GM23248 (cell line): ENCODE measurements at regions not wholly inside any gene's neighbourhood (a gene's known extent, or its start where the extent isn't known, plus 50 kb on each side); places are given as distances from the start of the nearest gene placed in this dataset.

Experiments used
- DNase-seq: peaks from one replicate; pipeline ENCODE4 v3.0.0-alpha.2; 2015
- H2AFZ ChIP-seq: fragments of 200-600 bp; sonication (generic); 2 replicates; pipeline ENCODE4 v1.6.1; 2016; ENCODE audit warnings: antibody characterized with exemption
- H3F3A ChIP-seq: fragments of 200-600 bp; sonication (generic); 2 replicates; pipeline ENCODE4 v1.6.1; 2016; ENCODE audit warnings: mild to moderate bottlenecking, antibody characterized with exemption, mixed run types; ENCODE audit not compliant: insufficient read depth
- H3K27ac ChIP-seq: fragments of 200-600 bp; sonication (generic); 2 replicates; pipeline ENCODE4 v1.5.1; 2016; ENCODE audit warnings: mild to moderate bottlenecking
- H3K27me3 ChIP-seq: fragments of 200-600 bp; sonication (generic); replicated peaks from 2 replicates; pipeline ENCODE4 v1.6.1; 2016; ENCODE audit warnings: mild to moderate bottlenecking; ENCODE audit not compliant: insufficient read depth
- H3K36me3 ChIP-seq: fragments of 200-600 bp; sonication (generic); 2 replicates; pipeline ENCODE4 v1.6.1; 2016; ENCODE audit warnings: low read depth, mild to moderate bottlenecking
- H3K4me1 ChIP-seq: fragments of 200-600 bp; sonication (generic); 2 replicates; pipeline ENCODE4 v1.6.1; 2016; ENCODE audit warnings: mild to moderate bottlenecking; ENCODE audit not compliant: insufficient read depth
- H3K4me2 ChIP-seq: fragments of 200-600 bp; sonication (generic); one replicate; pipeline ENCODE4 v1.6.1; 2016; ENCODE audit warnings: mild to moderate bottlenecking; ENCODE audit not compliant: unreplicated experiment
- H3K4me3 ChIP-seq: fragments of 200-600 bp; sonication (generic); 2 replicates; pipeline ENCODE4 v1.5.1; 2016; ENCODE audit warnings: mild to moderate bottlenecking
- H3K79me2 ChIP-seq: fragments of 200-600 bp; sonication (generic); 2 replicates; pipeline ENCODE4 v1.6.1; 2016; ENCODE audit warnings: mild to moderate bottlenecking; ENCODE audit not compliant: insufficient read depth
- H3K9ac ChIP-seq: fragments of 200-600 bp; sonication (generic); 2 replicates; pipeline ENCODE4 v1.6.1; 2016; ENCODE audit warnings: mild to moderate bottlenecking
- H3K9me2 ChIP-seq: fragments of 200-600 bp; sonication (generic); 2 replicates; pipeline ENCODE4 v1.6.1; 2016; ENCODE audit warnings: mixed run types, mild to moderate bottlenecking, moderate library complexity; ENCODE audit not compliant: insufficient read depth
- H3K9me3 ChIP-seq: fragments of 200-600 bp; sonication (generic); one replicate; pipeline ENCODE4 v1.6.1; 2017; ENCODE audit warnings: low read depth
- H4K20me1 ChIP-seq: fragments of 200-600 bp; sonication (generic); 2 replicates; pipeline ENCODE4 v1.6.0; 2016; ENCODE audit not compliant: insufficient read depth
- EZH2 ChIP-seq: fragments of 200-600 bp; sonication (generic); IDR thresholded peaks from 2 replicates; pipeline ENCODE4 v1.6.1; 2018; ENCODE audit warnings: antibody characterized with exemption, mild to moderate bottlenecking; ENCODE audit not compliant: insufficient read depth, poor library complexity, severe bottlenecking
- EZH2phosphoT487 ChIP-seq: fragments of 200-600 bp; sonication (generic); IDR thresholded peaks from 2 replicates; pipeline ENCODE4 v1.6.1; 2018; ENCODE audit warnings: antibody characterized with exemption, moderate library complexity, mild to moderate bottlenecking, low read depth; ENCODE audit not compliant: insufficient read depth
- WGBS, 2 experiments: methylation state at CpG; one replicate each; pipeline ENCODE4 v1.1.6; 2015 to 2017; ENCODE audit warnings: low lambda C conversion rate in 2 of 2, low coverage in 1 of 2; ENCODE audit errors: missing lambda C conversion rate in 2 of 2; 5-methylcytosine and 5-hydroxymethylcytosine counted together
- in situ Hi-C: fragments of 300-500 bp; cut with MboI; formaldehyde crosslinking; loops from 2 replicates; pipeline ENCODE4 v1.15.0; 2020

GRCh38 chr6:167671977-167672687 lies 154.6 kb upstream of the AFDN start:
- H3F3A ChIP-seq = no peaks in the 10 kb centered on the region
- no peaks in the 10 kb centered on the region for H3K4me1 ChIP-seq
- TF ChIP-seq EZH2 (no peak), EZH2phosphoT487 (no peak)
- no peak overlapping the region for H3K4me3 ChIP-seq
- no peak overlapping the region for H2AFZ ChIP-seq
- H3K9me2 ChIP-seq = no peaks in the 10 kb centered on the region
- H4K20me1 ChIP-seq = no peaks in the 10 kb centered on the region
- H3K27ac ChIP-seq = no peak overlapping the region
- no peaks in the 10 kb centered on the region for H3K27me3 ChIP-seq
- H3K79me2 ChIP-seq = no peaks in the 10 kb centered on the region
- H3K9ac ChIP-seq = no peak overlapping the region
- no peak for DNase-seq
- WGBS, 2 experiments = 84 to 86% methylated on average over 26 to 33 of the region's 33 CpGs
- H3K36me3 ChIP-seq = no peaks in the 10 kb centered on the region
- in situ Hi-C loops = no loop called here
- no peaks in the 10 kb centered on the region for H3K9me3 ChIP-seq
- H3K4me2 ChIP-seq = no peak overlapping the region

GRCh38 chr6:167672738-167673137 lies 154.0 kb upstream of the AFDN start:
- Histone ChIP-seq H3K27ac (no peak overlapping the region), H3F3A (no peaks in the 10 kb centered on the region), H3K4me3 (no peak overlapping the region), H2AFZ (no peak overlapping the region), H4K20me1 (no peaks in the 10 kb centered on the region), H3K79me2 (no peaks in the 10 kb centered on the region), H3K4me1 (no peaks in the 10 kb centered on the region), H3K4me2 (no peak overlapping the region), H3K9me3 (no peaks in the 10 kb centered on the region), H3K9me2 (no peaks in the 10 kb centered on the region), H3K27me3 (no peaks in the 10 kb centered on the region), H3K36me3 (no peaks in the 10 kb centered on the region), H3K9ac (no peak overlapping the region)
- no peak for DNase-seq
- 42 to 56% methylated on average over 3 of the region's 3 CpGs for WGBS, 2 experiments
- in situ Hi-C loops = no loop called here
- TF ChIP-seq EZH2phosphoT487 = no peak
- no peak for TF ChIP-seq EZH2

- in situ Hi-C loops = no loop called here
- H3K9me3 ChIP-seq = no peaks in the 10 kb centered on the region
Observed at GRCh38 chr6:167673946-167674345, 152.8 kb upstream of the AFDN start.

DNA sequence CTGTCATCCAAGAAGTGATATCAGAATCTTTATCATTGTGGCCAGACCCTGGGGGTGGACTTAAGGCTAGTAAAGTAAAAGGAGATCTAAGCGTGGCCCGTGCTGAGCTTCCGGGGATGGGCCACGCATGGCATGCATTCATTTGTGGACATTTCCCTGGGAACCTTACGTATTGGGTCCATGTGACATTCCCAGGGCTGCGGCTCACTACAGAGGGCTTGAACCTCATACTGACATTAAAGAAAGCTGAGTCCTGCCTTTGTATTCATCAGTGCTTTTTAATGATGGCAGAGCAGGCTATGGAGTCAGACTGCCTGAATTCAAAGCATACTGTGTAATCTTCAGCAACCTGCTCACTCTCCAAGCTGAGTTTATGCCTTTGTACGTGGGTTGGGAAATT lies 152.2 kb upstream of the AFDN start:
- DNase-seq = no peak
- 55 to 62% methylated on average over 7 of the region's 7 CpGs for WGBS, 2 experiments
- H3K27me3 ChIP-seq = no peaks in the 10 kb centered on the region
- no peaks in the 10 kb centered on the region for H3K36me3 ChIP-seq
- H3K79me2 ChIP-seq = no peaks in the 10 kb centered on the region
- H3K27ac ChIP-seq = no peak overlapping the region
- no peaks in the 10 kb centered on the region for H3K9me2 ChIP-seq
- H3K4me2 ChIP-seq = no peak overlapping the region
- no peaks in the 10 kb centered on the region for H4K20me1 ChIP-seq
- H2AFZ ChIP-seq = no peak overlapping the region
- H3K9ac ChIP-seq = no peak overlapping the region
- TF ChIP-seq EZH2 = no peak
- TF ChIP-seq EZH2phosphoT487 = no peak
- no peaks in the 10 kb centered on the region for H3K4me1 ChIP-seq
- in situ Hi-C loops = no loop called here
- H3K4me3 ChIP-seq = no peak overlapping the region
- H3K9me3 ChIP-seq = no peaks in the 10 kb centered on the region
- no peaks in the 10 kb centered on the region for H3F3A ChIP-seq

More at GRCh38 chr6:167673946-167674345, 152.8 kb upstream of the AFDN start:
- 21 to 29% methylated on average over 5 of the region's 5 CpGs for WGBS, 2 experiments
- DNase-seq = no peak
- Histone ChIP-seq H3K9ac (no peak overlapping the region), H3F3A (no peaks in the 10 kb centered on the region), H3K79me2 (no peaks in the 10 kb centered on the region), H3K27me3 (no peaks in the 10 kb centered on the region), H3K4me1 (no peaks in the 10 kb centered on the region), H4K20me1 (no peaks in the 10 kb centered on the region), H3K9me2 (no peaks in the 10 kb centered on the region), H3K4me2 (no peak overlapping the region), H3K4me3 (no peak overlapping the region), H2AFZ (no peak overlapping the region), H3K27ac (no peak overlapping the region), H3K36me3 (no peaks in the 10 kb centered on the region)
- TF ChIP-seq EZH2 (no peak), EZH2phosphoT487 (no peak)
